GM18873 (cell line): ENCODE measurements at regions not wholly inside any gene's neighbourhood (a gene's known extent, or its start where the extent isn't known, plus 50 kb on each side); places are given as distances from the start of the nearest gene placed in this dataset.

ENCODE experiments used
- ATAC-seq: cut with Tn5 transposase; IDR thresholded peaks from one replicate; pipeline ENCODE4 v1.9.1; 2021; ENCODE audit warnings: mild to moderate bottlenecking, moderate library complexity, moderate number of reproducible peaks; ENCODE audit not compliant: unreplicated experiment, low FRiP score

GRCh38 chr5:6201631-6202030, 176.7 kb downstream of the MED10 start:
- no peak for ATAC-seq

GRCh38 chr5:6198531-6198930, 179.8 kb downstream of the MED10 start:
- no peak for ATAC-seq

- ATAC-seq = no peak
Measured at GRCh38 chr5:6197427-6197826, 180.9 kb downstream of the MED10 start.

GRCh38 chr5:6195711-6196358, 182.5 kb downstream of the MED10 start:
- ATAC-seq = no peak

GRCh38 chr5:6194906-6195612, 183.3 kb downstream of the MED10 start:
- ATAC-seq = no peak

- no peak for ATAC-seq
Measured at GRCh38 chr5:6194261-6194875, 184.0 kb downstream of the MED10 start.

- ATAC-seq = no peak
Measured at GRCh38 chr5:6193310-6193709, 185.0 kb downstream of the MED10 start.

GRCh38 chr5:6190838-6191237, 187.5 kb downstream of the MED10 start:
- no peak for ATAC-seq

GRCh38 chr5:6188976-6189375, 189.4 kb downstream of the MED10 start:
- ATAC-seq = no peak

- ATAC-seq = peak; percentile 89
Measured at GRCh38 chr5:6188344-6188743, 190.0 kb downstream of the MED10 start.

- ATAC-seq = no peak
Measured at GRCh38 chr5:6187501-6187900, 190.8 kb downstream of the MED10 start.

GRCh38 chr5:6185574-6185973, 192.8 kb downstream of the MED10 start:
- ATAC-seq = no peak

GRCh38 chr5:6184481-6184880, 193.9 kb downstream of the MED10 start:
- ATAC-seq = no peak

GRCh38 chr5:6183391-6184390, 194.7 kb downstream of the MED10 start:
- ATAC-seq = no peak

GRCh38 chr5:6182271-6182815, 196.0 kb downstream of the MED10 start:
- no peak for ATAC-seq

GRCh38 chr5:6181871-6182270, 196.5 kb downstream of the MED10 start:
- ATAC-seq = no peak

- ATAC-seq = no peak
Measured at GRCh38 chr5:6181147-6181729, 197.1 kb downstream of the MED10 start.

GRCh38 chr5:6180231-6180872, 198.0 kb downstream of the MED10 start:
- no peak for ATAC-seq

GRCh38 chr5:6178846-6179532, 199.4 kb downstream of the MED10 start:
- ATAC-seq = no peak
